ENCODE measurements at regions not wholly inside any gene's neighbourhood (a gene's known extent, or its start where the extent isn't known, plus 50 kb on each side); places are given as distances from the start of the nearest gene placed in this dataset.

DNA sequence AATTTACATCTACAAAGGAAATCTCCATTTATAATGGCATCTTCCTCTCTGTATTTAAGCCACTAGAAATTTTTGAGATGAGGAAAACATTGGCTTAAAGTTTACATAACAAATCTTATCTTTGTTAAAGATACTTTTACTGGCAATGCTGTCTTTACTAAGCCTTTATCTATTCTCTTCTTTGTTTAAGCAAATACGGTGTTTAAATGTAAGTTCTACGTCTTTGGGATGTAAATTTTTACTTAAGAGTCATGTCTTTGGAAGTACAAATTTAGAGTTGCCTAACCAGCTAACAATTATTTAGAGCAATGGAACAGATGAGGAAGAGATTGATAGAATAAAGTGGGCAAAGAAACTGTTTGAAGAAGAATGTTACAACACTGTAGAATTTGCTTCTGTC, 1024.0 kb upstream of the PCDH10 start:
- H3K27ac ChIP-seq (replicated peaks), result no peak overlapping the region
- TF ChIP-seq, protein P1, sequence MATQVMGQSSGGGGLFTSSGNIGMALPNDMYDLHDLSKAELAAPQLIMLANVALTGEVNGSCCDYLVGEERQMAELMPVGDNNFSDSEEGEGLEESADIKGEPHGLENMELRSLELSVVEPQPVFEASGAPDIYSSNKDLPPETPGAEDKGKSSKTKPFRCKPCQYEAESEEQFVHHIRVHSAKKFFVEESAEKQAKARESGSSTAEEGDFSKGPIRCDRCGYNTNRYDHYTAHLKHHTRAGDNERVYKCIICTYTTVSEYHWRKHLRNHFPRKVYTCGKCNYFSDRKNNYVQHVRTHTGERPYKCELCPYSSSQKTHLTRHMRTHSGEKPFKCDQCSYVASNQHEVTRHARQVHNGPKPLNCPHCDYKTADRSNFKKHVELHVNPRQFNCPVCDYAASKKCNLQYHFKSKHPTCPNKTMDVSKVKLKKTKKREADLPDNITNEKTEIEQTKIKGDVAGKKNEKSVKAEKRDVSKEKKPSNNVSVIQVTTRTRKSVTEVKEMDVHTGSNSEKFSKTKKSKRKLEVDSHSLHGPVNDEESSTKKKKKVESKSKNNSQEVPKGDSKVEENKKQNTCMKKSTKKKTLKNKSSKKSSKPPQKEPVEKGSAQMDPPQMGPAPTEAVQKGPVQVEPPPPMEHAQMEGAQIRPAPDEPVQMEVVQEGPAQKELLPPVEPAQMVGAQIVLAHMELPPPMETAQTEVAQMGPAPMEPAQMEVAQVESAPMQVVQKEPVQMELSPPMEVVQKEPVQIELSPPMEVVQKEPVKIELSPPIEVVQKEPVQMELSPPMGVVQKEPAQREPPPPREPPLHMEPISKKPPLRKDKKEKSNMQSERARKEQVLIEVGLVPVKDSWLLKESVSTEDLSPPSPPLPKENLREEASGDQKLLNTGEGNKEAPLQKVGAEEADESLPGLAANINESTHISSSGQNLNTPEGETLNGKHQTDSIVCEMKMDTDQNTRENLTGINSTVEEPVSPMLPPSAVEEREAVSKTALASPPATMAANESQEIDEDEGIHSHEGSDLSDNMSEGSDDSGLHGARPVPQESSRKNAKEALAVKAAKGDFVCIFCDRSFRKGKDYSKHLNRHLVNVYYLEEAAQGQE (IDR thresholded peaks at IDR 0.05; ENCODE audit: insufficient replicate concordance, low read depth), result no peak
- TF ChIP-seq GABPA (IDR thresholded peaks at IDR 0.05; ENCODE audit: low read depth), result no peak
- no peak for TF ChIP-seq POLR2AphosphoS5 (IDR thresholded peaks at IDR 0.05; ENCODE audit: low read depth)
- TF ChIP-seq, protein P2, sequence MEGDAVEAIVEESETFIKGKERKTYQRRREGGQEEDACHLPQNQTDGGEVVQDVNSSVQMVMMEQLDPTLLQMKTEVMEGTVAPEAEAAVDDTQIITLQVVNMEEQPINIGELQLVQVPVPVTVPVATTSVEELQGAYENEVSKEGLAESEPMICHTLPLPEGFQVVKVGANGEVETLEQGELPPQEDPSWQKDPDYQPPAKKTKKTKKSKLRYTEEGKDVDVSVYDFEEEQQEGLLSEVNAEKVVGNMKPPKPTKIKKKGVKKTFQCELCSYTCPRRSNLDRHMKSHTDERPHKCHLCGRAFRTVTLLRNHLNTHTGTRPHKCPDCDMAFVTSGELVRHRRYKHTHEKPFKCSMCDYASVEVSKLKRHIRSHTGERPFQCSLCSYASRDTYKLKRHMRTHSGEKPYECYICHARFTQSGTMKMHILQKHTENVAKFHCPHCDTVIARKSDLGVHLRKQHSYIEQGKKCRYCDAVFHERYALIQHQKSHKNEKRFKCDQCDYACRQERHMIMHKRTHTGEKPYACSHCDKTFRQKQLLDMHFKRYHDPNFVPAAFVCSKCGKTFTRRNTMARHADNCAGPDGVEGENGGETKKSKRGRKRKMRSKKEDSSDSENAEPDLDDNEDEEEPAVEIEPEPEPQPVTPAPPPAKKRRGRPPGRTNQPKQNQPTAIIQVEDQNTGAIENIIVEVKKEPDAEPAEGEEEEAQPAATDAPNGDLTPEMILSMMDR (IDR thresholded peaks at IDR 0.05; ENCODE audit: insufficient read depth, low read length), result no peak
- no peak for TF ChIP-seq SPI1 (IDR thresholded peaks at IDR 0.05; ENCODE audit: borderline replicate concordance, low read depth)
- no peak for DNase-seq (ENCODE audit: low read depth in 1 of 2, low spot score in 1 of 2)
- no peaks in the 10 kb centered on the region for H3K27me3 ChIP-seq (ENCODE audit: insufficient read depth, poor library complexity, severe bottlenecking)
- H3K4me3 ChIP-seq (replicated peaks; ENCODE audit: insufficient read depth, low read length), result no peak overlapping the region

DNA sequence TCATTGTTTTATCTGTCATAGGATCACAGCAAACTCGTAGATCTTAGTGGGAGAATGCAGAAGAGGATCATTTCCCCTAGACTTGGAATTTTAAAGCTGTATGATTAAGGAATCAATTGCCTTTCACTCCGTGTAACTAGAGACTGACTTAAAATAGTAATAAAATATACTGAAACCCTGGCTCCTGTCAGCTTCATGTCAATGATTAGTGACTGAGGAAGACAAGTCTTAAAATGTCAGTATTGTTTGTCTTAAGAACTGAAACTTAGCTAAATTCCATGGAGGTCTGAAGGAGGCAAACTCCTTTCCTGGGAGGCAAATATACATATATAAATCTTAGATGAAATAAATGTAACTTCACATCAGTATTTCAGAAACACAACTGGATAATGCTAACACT, 1016.7 kb upstream of the PCDH10 start:
- H3K27me3 ChIP-seq (ENCODE audit: insufficient read depth, poor library complexity, severe bottlenecking), result no peaks in the 10 kb centered on the region
- no peak overlapping the region for H3K27ac ChIP-seq (replicated peaks)
- no peak for TF ChIP-seq SPI1 (IDR thresholded peaks at IDR 0.05; ENCODE audit: borderline replicate concordance, low read depth)
- TF ChIP-seq, protein P1 (IDR thresholded peaks at IDR 0.05; ENCODE audit: insufficient replicate concordance, low read depth), result no peak
- TF ChIP-seq GABPA (IDR thresholded peaks at IDR 0.05; ENCODE audit: low read depth), result no peak
- TF ChIP-seq, protein P2 (IDR thresholded peaks at IDR 0.05; ENCODE audit: insufficient read depth, low read length), result no peak
- no peak for TF ChIP-seq POLR2AphosphoS5 (IDR thresholded peaks at IDR 0.05; ENCODE audit: low read depth)
- DNase-seq (ENCODE audit: low read depth in 1 of 2, low spot score in 1 of 2), result no peak
- H3K4me3 ChIP-seq (replicated peaks; ENCODE audit: insufficient read depth, low read length), result no peak overlapping the region

DNA sequence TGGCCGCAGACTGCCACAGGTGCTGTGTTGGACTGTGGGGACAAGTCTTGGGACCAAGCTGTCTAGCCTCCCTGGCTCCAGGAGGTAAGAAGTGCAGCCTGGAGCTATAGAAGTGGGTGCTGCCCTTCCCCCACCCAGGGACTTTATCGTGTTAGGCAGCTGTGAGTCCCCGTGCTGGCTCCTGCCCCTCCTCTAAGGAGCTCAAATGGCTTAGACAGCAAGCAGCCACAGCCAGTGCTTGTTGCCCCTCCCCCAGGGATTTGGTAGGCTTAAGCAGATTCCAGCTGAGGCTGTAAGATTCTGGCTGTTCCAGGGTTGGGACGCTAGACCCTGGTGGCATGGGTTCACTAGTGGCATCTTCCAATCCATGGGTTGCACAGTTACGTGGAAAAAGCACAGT, 979.4 kb upstream of the PCDH10 start:
- H3K27ac ChIP-seq (replicated peaks), result no peak overlapping the region
- no peak for DNase-seq (ENCODE audit: low read depth in 1 of 2, low spot score in 1 of 2)
- H3K27me3 ChIP-seq (ENCODE audit: insufficient read depth, poor library complexity, severe bottlenecking), result no peaks in the 10 kb centered on the region
- TF ChIP-seq POLR2AphosphoS5 (IDR thresholded peaks at IDR 0.05; ENCODE audit: low read depth) (no peak), GABPA (IDR thresholded peaks at IDR 0.05; ENCODE audit: low read depth) (no peak), SPI1 (IDR thresholded peaks at IDR 0.05; ENCODE audit: borderline replicate concordance, low read depth) (no peak)
- TF ChIP-seq, protein P2 (IDR thresholded peaks at IDR 0.05; ENCODE audit: insufficient read depth, low read length), result no peak
- TF ChIP-seq, protein P1 (IDR thresholded peaks at IDR 0.05; ENCODE audit: insufficient replicate concordance, low read depth), result no peak
- H3K4me3 ChIP-seq (replicated peaks; ENCODE audit: insufficient read depth, low read length), result no peak overlapping the region
